Testis (tissue), 2 donors: ENCODE measurements at regions not wholly inside any gene's neighbourhood (a gene's known extent, or its start where the extent isn't known, plus 50 kb on each side); places are given as distances from the start of the nearest gene placed in this dataset.

Experiments
- CTCF ChIP-seq, 3 experiments: fragments of 450-650 bp in 2 of 3; fragments of 200-600 bp in 1 of 3; sonication (generic) in 1 of 3; IDR thresholded peaks; one replicate each; pipeline ENCODE4 v1.5.1; 2016 to 2019; ENCODE audit warnings: antibody characterized with exemption in 3 of 3, mild to moderate bottlenecking in 2 of 3, moderate library complexity in 1 of 3
- POLR2A ChIP-seq: fragments of 450-650 bp; IDR thresholded peaks from one replicate; pipeline ENCODE4 v1.6.1; 2017; ENCODE audit warnings: antibody characterized with exemption, mild to moderate bottlenecking, moderate library complexity

GRCh38 chr20:48532028-48532427 is 295.8 kb downstream of the PREX1 start:
- TF ChIP-seq POLR2A (no peak), CTCF (IDR thresholded peaks at IDR 0.05) (no peak)
